ENCODE measurements at regions not wholly inside any gene's neighbourhood (a gene's known extent, or its start where the extent isn't known, plus 50 kb on each side); places are given as distances from the start of the nearest gene placed in this dataset.

DNA sequence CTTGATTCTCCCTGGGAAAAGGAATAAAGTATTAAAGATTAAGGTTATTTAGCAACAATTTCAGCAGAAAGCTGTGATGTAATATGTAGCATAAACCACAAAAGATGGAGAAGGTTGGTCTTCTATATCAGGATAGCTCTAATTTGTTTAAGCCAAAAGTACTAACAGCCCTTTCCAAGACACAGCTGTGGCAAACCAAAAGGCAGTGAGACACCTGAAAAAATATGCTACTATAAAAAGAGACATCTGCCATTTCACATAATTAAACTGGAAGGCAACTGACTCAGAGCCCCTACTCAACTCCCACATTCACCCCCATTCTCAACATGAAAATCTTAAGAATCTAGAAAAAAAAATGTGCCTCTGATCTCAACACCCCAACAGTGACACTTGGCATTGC lies 390.2 kb upstream of the PRICKLE1 start:
- TF ChIP-seq POLR2A (IDR thresholded peaks at IDR 0.05): no peak
- TF ChIP-seq, protein P1, sequence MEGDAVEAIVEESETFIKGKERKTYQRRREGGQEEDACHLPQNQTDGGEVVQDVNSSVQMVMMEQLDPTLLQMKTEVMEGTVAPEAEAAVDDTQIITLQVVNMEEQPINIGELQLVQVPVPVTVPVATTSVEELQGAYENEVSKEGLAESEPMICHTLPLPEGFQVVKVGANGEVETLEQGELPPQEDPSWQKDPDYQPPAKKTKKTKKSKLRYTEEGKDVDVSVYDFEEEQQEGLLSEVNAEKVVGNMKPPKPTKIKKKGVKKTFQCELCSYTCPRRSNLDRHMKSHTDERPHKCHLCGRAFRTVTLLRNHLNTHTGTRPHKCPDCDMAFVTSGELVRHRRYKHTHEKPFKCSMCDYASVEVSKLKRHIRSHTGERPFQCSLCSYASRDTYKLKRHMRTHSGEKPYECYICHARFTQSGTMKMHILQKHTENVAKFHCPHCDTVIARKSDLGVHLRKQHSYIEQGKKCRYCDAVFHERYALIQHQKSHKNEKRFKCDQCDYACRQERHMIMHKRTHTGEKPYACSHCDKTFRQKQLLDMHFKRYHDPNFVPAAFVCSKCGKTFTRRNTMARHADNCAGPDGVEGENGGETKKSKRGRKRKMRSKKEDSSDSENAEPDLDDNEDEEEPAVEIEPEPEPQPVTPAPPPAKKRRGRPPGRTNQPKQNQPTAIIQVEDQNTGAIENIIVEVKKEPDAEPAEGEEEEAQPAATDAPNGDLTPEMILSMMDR (IDR thresholded peaks at IDR 0.05): no peak

All from adrenal gland (tissue), 5 donors.